Right lobe of liver (tissue), 4 donors: ENCODE measurements at regions not wholly inside any gene's neighbourhood (a gene's known extent, or its start where the extent isn't known, plus 50 kb on each side); places are given as distances from the start of the nearest gene placed in this dataset.

Source experiments
- POLR2A ChIP-seq: fragments of 450-650 bp; IDR thresholded peaks from one replicate; pipeline ENCODE4 v1.6.1; 2017; ENCODE audit warnings: antibody characterized with exemption, mild to moderate bottlenecking
- TF ChIP-seq, protein P1 (sequence below), 4 donors: fragments of 200-600 bp in 3 of 4; fragments of 450-650 bp in 1 of 4; IDR thresholded peaks; one replicate each; pipeline versions ENCODE4 v1.5.1 to v1.8.0; 2016 to 2022; ENCODE audit warnings: antibody characterized with exemption in 4 of 4, mild to moderate bottlenecking in 2 of 4
- donor health status: DM: no; HTN: no; CAD: no.
- donor health status: DM: no; HTN: no; CAD: no.
- donor health status: DM: no; HTN: yes; CAD: no.

DNA sequence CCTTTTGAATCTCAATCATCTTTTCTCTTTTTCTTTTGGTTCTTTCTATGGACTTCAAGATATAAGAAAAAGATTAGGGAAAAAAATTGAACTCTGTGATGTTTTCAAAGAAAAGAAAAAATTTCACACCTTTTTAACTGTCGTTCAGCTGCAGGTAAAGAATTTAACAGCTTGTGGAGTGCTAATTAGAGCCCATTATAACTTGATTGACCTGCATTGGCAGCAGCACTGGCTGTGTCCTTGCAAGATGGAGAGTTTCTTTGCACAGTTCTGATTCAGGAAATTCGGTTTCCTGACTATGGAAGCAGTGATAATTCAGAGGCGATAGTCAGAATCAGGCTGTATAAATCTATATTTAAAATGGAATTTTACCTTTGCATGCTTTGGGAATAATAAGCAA is 183.2 kb upstream of the DACH1 start:
- no peak for TF ChIP-seq POLR2A
- TF ChIP-seq, protein P1, sequence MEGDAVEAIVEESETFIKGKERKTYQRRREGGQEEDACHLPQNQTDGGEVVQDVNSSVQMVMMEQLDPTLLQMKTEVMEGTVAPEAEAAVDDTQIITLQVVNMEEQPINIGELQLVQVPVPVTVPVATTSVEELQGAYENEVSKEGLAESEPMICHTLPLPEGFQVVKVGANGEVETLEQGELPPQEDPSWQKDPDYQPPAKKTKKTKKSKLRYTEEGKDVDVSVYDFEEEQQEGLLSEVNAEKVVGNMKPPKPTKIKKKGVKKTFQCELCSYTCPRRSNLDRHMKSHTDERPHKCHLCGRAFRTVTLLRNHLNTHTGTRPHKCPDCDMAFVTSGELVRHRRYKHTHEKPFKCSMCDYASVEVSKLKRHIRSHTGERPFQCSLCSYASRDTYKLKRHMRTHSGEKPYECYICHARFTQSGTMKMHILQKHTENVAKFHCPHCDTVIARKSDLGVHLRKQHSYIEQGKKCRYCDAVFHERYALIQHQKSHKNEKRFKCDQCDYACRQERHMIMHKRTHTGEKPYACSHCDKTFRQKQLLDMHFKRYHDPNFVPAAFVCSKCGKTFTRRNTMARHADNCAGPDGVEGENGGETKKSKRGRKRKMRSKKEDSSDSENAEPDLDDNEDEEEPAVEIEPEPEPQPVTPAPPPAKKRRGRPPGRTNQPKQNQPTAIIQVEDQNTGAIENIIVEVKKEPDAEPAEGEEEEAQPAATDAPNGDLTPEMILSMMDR (IDR thresholded peaks at IDR 0.05): no peak
